NB4 (cell line): ENCODE measurements at regions not wholly inside any gene's neighbourhood (a gene's known extent, or its start where the extent isn't known, plus 50 kb on each side); places are given as distances from the start of the nearest gene placed in this dataset.
A peak's percentile ranks its signal among the peaks of the same experiment; 100 is the strongest.

Experiments
- DNase-seq: peaks from one replicate; pipeline ENCODE4 v3.0.0; 2010; ENCODE audit warnings: low read depth
- H3K4me3 ChIP-seq: one replicate; pipeline ENCODE4 v1.5.1; 2011; ENCODE audit warnings: mild to moderate bottlenecking, low read depth, low read length, moderate library complexity
- MYC ChIP-seq: IDR thresholded peaks from 2 replicates; pipeline ENCODE4 v1.6.1; 2011; ENCODE audit warnings: low read depth, low read length
- POLR2A ChIP-seq: IDR thresholded peaks from 2 replicates; pipeline ENCODE4 v1.6.1; 2011; ENCODE audit warnings: mild to moderate bottlenecking; ENCODE audit not compliant: insufficient read length; ENCODE audit errors: extremely low read depth
- TF ChIP-seq, protein P1 (sequence below): IDR thresholded peaks from one replicate; pipeline ENCODE4 v1.5.1; 2012; ENCODE audit warnings: low read depth, low read length
- TF ChIP-seq, protein P2 (sequence below): IDR thresholded peaks from 2 replicates; pipeline ENCODE4 v1.6.1; 2011; ENCODE audit warnings: low read depth, low read length

DNA sequence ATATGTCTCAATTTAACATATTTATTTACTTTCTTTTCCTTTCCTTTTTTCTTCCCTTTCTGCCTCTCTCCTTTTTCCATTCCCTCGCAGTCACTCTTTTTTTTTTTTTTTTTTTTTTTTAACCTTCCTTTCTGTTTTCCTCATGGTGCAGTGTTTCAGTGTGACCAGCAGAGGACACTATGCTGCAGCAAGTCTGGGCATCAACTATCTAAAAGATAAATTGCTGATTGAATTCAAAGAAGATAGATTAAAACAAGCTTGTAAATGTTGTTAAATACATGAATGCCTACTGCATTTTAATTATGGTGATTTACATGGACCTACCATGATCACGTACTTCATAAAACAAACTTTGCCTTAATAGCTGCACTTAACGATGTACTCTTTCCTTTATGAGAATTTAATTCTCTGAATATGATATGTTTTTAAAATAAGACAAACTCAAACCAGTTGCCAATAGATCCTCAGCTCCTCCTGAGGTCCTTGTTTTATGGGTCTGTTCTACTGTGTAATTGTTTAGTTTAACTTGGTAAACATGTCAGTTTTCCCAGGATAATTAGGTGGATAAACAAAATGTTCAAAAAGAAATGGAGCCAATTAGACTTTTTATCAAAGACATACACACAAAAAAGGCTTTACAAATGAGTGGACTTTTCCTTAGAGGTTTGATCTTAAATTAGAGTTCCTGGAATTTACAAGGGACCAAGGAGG is 101.0 kb upstream of the AGR3 start:
- peak; percentile 71 for DNase-seq
- no peak overlapping the region for H3K4me3 ChIP-seq
- TF ChIP-seq, protein P1, sequence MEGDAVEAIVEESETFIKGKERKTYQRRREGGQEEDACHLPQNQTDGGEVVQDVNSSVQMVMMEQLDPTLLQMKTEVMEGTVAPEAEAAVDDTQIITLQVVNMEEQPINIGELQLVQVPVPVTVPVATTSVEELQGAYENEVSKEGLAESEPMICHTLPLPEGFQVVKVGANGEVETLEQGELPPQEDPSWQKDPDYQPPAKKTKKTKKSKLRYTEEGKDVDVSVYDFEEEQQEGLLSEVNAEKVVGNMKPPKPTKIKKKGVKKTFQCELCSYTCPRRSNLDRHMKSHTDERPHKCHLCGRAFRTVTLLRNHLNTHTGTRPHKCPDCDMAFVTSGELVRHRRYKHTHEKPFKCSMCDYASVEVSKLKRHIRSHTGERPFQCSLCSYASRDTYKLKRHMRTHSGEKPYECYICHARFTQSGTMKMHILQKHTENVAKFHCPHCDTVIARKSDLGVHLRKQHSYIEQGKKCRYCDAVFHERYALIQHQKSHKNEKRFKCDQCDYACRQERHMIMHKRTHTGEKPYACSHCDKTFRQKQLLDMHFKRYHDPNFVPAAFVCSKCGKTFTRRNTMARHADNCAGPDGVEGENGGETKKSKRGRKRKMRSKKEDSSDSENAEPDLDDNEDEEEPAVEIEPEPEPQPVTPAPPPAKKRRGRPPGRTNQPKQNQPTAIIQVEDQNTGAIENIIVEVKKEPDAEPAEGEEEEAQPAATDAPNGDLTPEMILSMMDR = peak; percentile 97
- no peak for TF ChIP-seq POLR2A
- TF ChIP-seq, protein P2, sequence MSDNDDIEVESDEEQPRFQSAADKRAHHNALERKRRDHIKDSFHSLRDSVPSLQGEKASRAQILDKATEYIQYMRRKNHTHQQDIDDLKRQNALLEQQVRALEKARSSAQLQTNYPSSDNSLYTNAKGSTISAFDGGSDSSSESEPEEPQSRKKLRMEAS = peak; percentile 36; the same call in 1 of the 2 replicates

DNA sequence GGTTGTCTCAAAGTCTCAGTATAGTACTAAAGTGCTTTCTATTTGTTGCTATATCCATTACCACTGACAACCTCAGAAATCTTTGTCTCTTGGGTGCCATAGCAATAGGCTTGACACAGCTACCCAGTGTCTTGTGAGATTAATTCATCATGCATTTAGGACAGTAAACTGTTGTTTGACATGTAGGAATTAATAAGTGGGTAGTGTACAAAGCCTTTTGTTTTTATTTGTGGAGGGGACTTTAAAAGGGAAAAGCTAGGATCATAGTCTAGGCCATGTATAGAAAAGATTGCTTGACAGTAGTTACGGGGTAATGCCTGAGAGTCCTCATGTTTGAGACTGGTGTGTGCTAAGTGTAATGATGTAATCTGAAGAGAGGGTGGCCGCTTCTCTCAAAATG is 102.6 kb upstream of the AGR3 start:
- H3K4me3 ChIP-seq = no peak overlapping the region
- TF ChIP-seq, protein P2 = no peak
- TF ChIP-seq POLR2A = no peak
- TF ChIP-seq MYC = no peak
- TF ChIP-seq, protein P1 = no peak
- DNase-seq = no peak

- no peak for TF ChIP-seq MYC
- no peak for TF ChIP-seq POLR2A
- TF ChIP-seq, protein P2 = no peak
- TF ChIP-seq, protein P1 = no peak
- H3K4me3 ChIP-seq = no peak overlapping the region
- no peak for DNase-seq
Measured at GRCh38 chr7:16985621-16986020, 103.8 kb upstream of the AGR3 start.

DNA sequence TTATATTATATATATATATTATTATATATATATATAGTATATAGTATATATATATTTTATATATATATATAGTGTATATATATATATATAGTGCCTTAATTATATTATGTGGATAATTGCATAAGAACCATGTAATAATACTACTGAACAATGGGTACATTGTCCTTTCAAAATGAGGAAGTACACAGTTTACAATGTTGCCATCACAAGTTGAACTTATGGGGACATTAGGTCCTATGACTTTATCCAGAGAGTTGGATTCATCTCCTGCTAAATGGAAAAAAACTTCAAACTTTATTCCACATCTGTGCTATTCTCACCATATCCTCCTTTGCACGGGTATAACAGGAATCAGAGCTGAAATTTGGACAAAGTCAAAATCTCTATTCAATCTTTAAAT is 105.0 kb upstream of the AGR3 start:
- peak; percentile 36 for DNase-seq
- no peak overlapping the region for H3K4me3 ChIP-seq
- TF ChIP-seq, protein P2 = no peak
- TF ChIP-seq POLR2A (no peak), MYC (no peak)
- TF ChIP-seq, protein P1 = no peak

DNA sequence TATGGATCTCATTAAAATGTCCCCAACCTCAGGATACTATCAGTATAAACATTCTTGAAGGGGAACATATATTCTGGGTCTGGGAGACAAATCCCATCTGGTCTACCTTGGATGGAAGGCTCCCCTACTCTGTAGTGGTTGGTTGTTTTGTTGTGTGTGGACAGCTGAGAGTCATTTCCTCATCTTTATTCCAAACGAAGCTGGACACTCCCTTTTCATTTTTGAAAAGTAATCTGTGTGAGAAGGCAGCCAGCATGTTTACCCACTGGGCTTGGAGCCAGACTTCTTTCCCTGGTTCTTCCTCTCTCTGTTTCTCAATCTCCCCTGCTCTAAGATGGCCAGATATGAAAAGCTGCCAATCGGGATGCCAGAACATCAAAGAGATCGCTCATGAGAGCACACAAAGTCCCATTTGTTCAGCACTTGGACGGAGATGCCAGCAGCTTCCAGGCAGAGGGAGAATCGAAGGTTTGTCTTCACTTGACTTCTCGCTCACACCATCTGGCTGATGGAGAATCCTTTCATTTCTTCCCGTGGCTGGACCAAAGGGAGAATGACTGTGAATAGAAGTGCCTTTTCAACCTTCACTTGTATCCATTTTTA is 108.1 kb upstream of the AGR3 start:
- no peak for DNase-seq
- H3K4me3 ChIP-seq = no peak overlapping the region
- TF ChIP-seq, protein P2 = no peak
- TF ChIP-seq, protein P1 = no peak
- no peak for TF ChIP-seq POLR2A
- TF ChIP-seq MYC = no peak
